ENCODE measurements at regions not wholly inside any gene's neighbourhood (a gene's known extent, or its start where the extent isn't known, plus 50 kb on each side); places are given as distances from the start of the nearest gene placed in this dataset.
"Not testable (repeated sequence)": the region's sequence is repeated elsewhere in the genome, so short reads cannot be mapped to it uniquely, and the experiment has no call there.

DNA sequence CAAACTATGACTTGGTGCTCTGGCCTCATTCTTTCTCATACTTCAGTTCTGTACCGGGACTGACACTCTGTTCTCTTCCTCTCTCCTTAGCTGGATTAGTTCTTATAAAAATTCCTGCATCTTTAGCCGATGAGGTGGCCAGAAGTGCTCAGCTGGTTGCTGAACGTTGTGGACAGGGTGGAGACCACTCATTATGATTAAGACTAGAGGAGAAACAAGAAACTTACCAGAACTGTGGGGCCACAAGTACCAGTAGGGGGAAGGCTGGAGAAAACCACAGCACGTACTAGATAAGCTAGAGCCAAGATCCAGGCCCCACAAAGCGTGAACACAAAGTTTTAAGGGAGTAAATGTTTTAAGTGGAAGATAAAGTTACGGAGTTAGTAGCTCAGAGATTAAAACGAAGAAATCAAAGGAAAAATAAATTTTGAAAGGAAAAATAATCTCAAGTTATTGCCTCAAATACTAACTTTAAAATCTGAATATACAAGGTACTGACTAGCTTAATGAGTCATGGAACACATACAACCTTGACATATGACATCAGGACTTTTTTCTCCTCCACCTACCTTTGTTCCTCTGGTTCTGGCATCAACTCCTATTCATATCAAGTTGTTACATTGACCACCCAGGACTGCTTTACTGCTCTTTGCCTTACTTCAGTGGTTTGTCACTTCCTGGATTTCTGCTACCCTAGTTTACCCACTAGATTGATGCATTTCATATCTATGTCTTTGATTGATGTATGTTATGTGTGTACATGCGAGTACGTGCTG, 469.0 kb downstream of the TFEC start:
- peak; percentile 93 for DNase-seq (ENCODE audit: low read depth)

DNA sequence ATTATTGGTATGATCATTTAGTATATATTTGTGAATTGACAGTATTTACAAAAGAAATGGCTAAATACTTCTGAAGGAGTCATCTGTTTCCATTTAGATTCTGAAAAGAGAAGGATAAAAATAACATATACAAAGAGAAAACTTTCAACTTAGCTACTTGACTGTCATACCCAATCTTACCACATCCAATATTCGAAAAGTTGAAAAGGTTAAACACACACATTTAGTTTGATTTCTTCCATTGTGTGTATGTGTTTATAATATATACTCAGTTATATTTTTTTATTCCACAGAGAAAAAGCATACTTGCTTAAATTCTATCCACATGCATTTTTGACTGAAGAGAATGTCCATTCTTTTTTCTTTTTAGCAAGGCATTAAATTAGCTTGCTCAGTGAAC, 470.7 kb downstream of the TFEC start:
- no peak for DNase-seq (ENCODE audit: low read depth)

GRCh38 chr7:115558161-115558560, 472.4 kb downstream of the TFEC start:
- peak; percentile 73 for DNase-seq (ENCODE audit: low read depth)

DNA sequence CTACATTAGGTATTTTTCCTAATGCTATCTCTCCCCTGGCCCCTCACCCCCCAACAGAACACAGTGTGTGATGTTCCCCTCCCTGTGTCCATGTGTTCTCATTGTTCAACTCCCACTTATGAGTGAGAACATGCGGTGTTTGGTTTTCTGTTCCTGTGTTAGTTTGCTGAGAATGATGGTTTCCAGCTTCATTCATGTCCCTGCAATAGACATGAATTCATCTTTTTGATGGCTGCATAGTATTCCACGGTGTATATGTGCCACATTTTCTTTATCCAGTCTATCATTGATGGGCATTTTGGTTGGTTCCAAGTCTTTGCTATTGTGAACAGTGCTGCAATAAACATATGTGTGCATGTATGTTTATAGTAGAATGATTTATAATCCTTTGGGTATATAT, 473.3 kb downstream of the TFEC start:
- not testable (repeated sequence) for DNase-seq (ENCODE audit: low read depth)

GRCh38 chr7:115552766-115553165, 477.8 kb downstream of the TFEC start:
- no peak for DNase-seq (ENCODE audit: low read depth)

- DNase-seq (ENCODE audit: low read depth): no peak
These were observed 480.7 kb downstream of the TFEC start for GRCh38 chr7:115549910-115550309.

- peak; percentile 48 for DNase-seq (ENCODE audit: low read depth)
These were observed 481.8 kb downstream of the TFEC start for GRCh38 chr7:115548756-115549155.

DNA sequence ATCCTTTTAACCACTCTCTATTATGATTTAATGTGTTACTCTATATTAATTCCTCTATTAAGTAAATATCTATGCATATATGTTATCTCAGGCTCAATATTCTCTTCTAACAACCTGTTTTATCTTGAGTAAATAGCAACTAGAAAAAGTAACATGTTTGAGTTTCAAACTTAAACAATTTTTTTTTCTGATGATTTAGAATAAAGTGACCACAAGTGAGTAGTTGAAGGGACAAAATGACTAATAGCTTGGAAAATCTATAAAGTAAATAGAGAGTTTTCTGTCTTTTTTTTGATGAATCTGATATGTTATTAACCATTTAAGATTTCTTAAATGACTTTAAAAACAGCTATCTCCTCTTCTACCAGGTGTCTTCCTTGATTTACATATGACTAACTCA, 483.8 kb downstream of the TFEC start:
- DNase-seq (ENCODE audit: low read depth): no peak

DNA sequence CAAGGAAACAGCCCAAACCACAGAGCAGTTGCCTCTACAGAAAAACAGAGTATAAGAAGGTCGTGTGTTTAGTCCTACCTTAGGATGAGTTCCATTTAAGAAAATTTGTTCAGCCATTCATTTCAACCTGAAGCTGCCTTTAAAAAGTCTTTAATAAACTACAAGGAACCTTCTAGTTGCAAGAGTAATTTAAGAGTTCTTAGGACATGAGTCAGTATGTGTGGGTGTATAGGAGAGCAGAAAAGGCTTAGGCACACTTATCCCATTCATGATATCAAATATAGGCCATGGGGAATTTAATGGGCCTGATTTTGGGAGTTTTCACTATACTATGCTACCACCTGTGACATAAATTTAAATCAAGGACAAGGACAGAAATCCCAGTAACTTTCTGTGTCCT, 496.8 kb downstream of the TFEC start:
- DNase-seq (ENCODE audit: low read depth): peak; percentile 37

DNA sequence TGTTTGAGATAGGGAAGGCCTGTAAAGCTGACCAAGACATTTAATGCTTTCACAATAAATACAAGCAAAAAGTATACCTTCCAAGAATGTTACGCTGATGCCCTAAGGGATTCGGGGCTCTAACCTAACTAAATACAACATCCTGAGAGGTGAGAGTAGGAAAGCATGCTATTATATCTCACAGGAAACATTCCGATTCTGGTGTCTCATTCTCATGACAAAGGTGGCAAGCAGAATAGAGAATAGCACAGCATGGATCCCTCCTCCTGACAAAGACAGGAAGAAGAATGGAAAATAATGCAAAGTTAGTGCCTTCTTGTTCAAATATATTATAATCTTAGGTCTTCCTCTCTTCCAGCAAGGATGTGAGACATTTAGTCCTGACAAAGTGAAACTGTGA, 504.3 kb downstream of the TFEC start:
- no peak for DNase-seq (ENCODE audit: low read depth)

GRCh38 chr7:115522174-115522573, 508.4 kb downstream of the TFEC start:
- no peak for DNase-seq (ENCODE audit: low read depth)

DNA sequence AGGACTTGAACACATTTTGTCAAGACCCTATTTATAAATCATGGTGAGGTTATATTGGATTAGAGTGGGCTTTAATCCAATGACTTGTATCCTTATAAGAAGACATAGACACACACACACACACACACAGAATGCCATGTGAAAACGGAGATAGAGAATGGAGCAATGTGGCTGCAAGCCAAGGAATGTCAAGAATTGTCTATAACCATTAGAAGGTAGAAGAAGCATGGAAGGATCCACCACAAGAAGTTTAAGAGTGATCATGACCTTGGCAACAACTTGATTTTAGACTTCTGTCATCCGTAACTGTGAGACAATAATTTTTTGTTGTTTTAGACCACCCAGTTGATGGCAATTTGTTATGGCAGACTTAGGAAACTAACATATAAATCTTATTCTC, 514.2 kb downstream of the TFEC start:
- DNase-seq (ENCODE audit: low read depth): peak; percentile 26

DNA sequence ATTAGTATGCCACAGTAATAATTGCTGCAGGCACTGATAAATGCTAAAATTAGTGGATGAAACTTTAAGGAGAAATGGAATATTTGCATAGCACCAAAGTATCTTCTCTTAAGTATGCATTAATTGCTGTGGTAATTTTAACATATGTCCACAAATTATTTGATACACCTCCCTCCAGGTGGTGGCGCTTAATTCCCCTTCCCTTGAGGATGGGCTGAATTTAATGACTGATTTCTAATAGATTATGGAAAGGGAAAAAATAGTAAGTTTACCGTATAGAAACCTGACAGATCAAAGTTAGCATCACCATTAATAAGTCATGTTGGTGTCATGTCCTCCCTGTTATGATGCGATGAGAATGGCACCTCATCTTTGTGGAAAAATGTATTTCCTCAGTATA, 519.2 kb downstream of the TFEC start:
- no peak for DNase-seq (ENCODE audit: low read depth)

DNA sequence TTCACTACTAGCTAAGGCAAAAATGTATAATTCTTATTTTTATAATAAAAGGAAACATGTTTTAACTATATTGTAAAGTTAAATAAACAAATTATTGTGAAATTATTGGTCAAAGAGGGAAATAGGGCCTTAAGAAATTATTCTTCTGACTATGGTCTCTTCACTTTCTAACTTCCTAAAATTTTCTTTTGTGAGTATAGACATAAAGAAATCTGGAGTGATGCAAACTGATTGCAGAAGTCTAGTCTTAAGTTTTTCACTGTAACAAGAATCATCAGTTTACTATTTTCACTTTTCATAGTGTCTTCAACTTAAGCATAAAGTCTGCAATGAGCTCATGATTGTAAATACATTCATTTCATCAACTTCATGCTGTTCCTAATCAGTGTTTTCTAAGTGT, 525.4 kb downstream of the TFEC start:
- no peak for DNase-seq (ENCODE audit: low read depth)

GRCh38 chr7:115499956-115500355, 530.6 kb downstream of the TFEC start:
- DNase-seq (ENCODE audit: low read depth): no peak

- DNase-seq (ENCODE audit: low read depth): no peak
These were observed 534.6 kb downstream of the TFEC start for GRCh38 chr7:115496006-115496405.

- DNase-seq (ENCODE audit: low read depth): no peak
These were observed 535.9 kb downstream of the TFEC start for GRCh38 chr7:115494529-115495147.

GRCh38 chr7:115493381-115493780, 537.2 kb downstream of the TFEC start:
- no peak for DNase-seq (ENCODE audit: low read depth)

- DNase-seq (ENCODE audit: low read depth): no peak
These were observed 538.7 kb downstream of the TFEC start for GRCh38 chr7:115491744-115492380.

DNA sequence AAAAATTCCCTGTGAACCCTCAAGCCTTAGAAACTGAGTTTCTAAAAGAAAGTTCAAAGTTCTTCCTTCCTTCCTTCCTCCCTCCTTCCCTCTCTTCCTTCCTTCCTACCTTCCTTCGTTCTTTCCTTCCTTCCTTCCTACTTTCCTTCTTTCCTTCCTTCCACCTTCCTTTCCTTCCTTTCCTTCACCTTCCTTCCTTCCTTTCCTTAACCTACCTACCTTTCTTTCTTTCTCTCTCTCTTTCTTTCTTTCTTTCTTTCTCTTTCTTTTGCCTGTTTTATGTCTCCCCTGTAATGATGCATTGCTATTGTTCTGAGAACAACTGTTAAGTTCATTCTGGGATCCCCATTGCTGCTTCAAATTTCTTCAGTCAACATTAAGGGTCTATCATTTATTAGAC, 551.1 kb downstream of the TFEC start:
- no peak for DNase-seq (ENCODE audit: low read depth)

- peak; percentile 34 for DNase-seq (ENCODE audit: low read depth)
These were observed 552.1 kb downstream of the TFEC start for GRCh38 chr7:115478426-115478825.

- no peak for DNase-seq (ENCODE audit: low read depth)
These were observed 553.3 kb downstream of the TFEC start for GRCh38 chr7:115477193-115477651.

GRCh38 chr7:115476671-115477181, 553.8 kb downstream of the TFEC start:
- no peak for DNase-seq (ENCODE audit: low read depth)

All from LHCN-M2 (cell line).